Fibroblast of skin of left biceps (primary cell): ENCODE measurements at regions not wholly inside any gene's neighbourhood (a gene's known extent, or its start where the extent isn't known, plus 50 kb on each side); places are given as distances from the start of the nearest gene placed in this dataset.
"Not testable (repeated sequence)": the region's sequence is repeated elsewhere in the genome, so short reads cannot be mapped to it uniquely, and the experiment has no call there.

Source experiments
- DNase-seq, 2 experiments: peaks; one replicate each; pipeline ENCODE4 v3.0.0-alpha.2; 2013; ENCODE audit warnings: low read depth in 2 of 2

GRCh38 chr3:31181661-31182060 is 287.2 kb upstream of the GADL1 start:
- no peak for DNase-seq

GRCh38 chr3:31182661-31183060 is 288.2 kb upstream of the GADL1 start:
- no peak for DNase-seq

- no peak for DNase-seq
Observed at GRCh38 chr3:31184261-31185061, 290.0 kb upstream of the GADL1 start.

- DNase-seq, result no peak
Observed at GRCh38 chr3:31185062-31185357, 290.5 kb upstream of the GADL1 start.

- no peak for DNase-seq
Observed at GRCh38 chr3:31186041-31186440, 291.6 kb upstream of the GADL1 start.

GRCh38 chr3:31187380-31187779 is 292.9 kb upstream of the GADL1 start:
- no peak for DNase-seq

GRCh38 chr3:31188112-31188511 is 293.7 kb upstream of the GADL1 start:
- DNase-seq, result no peak

GRCh38 chr3:31189330-31189729 is 294.9 kb upstream of the GADL1 start:
- DNase-seq, result no peak

- DNase-seq, result no peak
Observed at GRCh38 chr3:31189971-31190370, 295.5 kb upstream of the GADL1 start.

- no peak for DNase-seq
Observed at GRCh38 chr3:31191354-31191753, 296.9 kb upstream of the GADL1 start.

GRCh38 chr3:31193429-31193828 is 299.0 kb upstream of the GADL1 start:
- no peak for DNase-seq

GRCh38 chr3:31193871-31194270 is 299.4 kb upstream of the GADL1 start:
- DNase-seq, result no peak

GRCh38 chr3:31196261-31196660 is 301.8 kb upstream of the GADL1 start:
- no peak for DNase-seq

GRCh38 chr3:31196881-31197364 is 302.5 kb upstream of the GADL1 start:
- DNase-seq, result peak; percentile 71 to 76

- no peak for DNase-seq
Observed at GRCh38 chr3:31197941-31198340, 303.5 kb upstream of the GADL1 start.

- DNase-seq, result no peak
Observed at GRCh38 chr3:31198890-31199289, 304.4 kb upstream of the GADL1 start.

GRCh38 chr3:31203960-31204795 is 309.7 kb upstream of the GADL1 start:
- DNase-seq, result no peak

- DNase-seq, result not testable (repeated sequence)
Observed at GRCh38 chr3:31204796-31205056, 310.3 kb upstream of the GADL1 start.

- DNase-seq, result no peak
Observed at GRCh38 chr3:31210068-31210645, 315.7 kb upstream of the GADL1 start.

GRCh38 chr3:31213869-31214486 is 318.7 kb upstream of the STT3B start:
- no peak for DNase-seq

- no peak for DNase-seq
Observed at GRCh38 chr3:31218082-31218481, 314.6 kb upstream of the STT3B start.

- peak; percentile 59 to 72 for DNase-seq
Observed at GRCh38 chr3:31219131-31219843, 313.4 kb upstream of the STT3B start.
